HCT116 (cell line): ENCODE measurements at regions not wholly inside any gene's neighbourhood (a gene's known extent, or its start where the extent isn't known, plus 50 kb on each side); places are given as distances from the start of the nearest gene placed in this dataset.

Experiments
- ATAC-seq: fragments of 200-7000 bp; cut with Tn5 transposase; 2 replicates; pipeline ENCODE4 v1.9.1; 2020; ENCODE audit warnings: mild to moderate bottlenecking, moderate library complexity
- BruUV-seq: library from RNA; stranded (reverse); fragments of 400-500 nt; replicated peaks from 2 replicates; lab custom pipeline; 2021; lab: Mats Ljungman, UMichigan
- CTCF ChIA-PET: fragments of 300-600 bp; sonication (Branson Sonifier 250); formaldehyde crosslinking; loops from one replicate; lab custom pipeline; 2021; ENCODE audit warnings: antibody characterized with exemption; lab: Charles Lee
- POLR2A ChIA-PET: fragments of 300-600, 350-600 bp; sonication (Branson Sonifier 250); formaldehyde crosslinking; loops from one replicate; lab custom pipeline; 2021; ENCODE audit warnings: antibody characterized with exemption; lab: Charles Lee
- RAD21 ChIA-PET, 2 experiments: fragments of 300-600 bp; sonication (Branson Sonifier 250); formaldehyde crosslinking; loops; one replicate each; lab custom pipeline; 2023; ENCODE audit warnings: low total read pairs in 2 of 2; ENCODE audit not compliant: uncharacterized antibody in 2 of 2, unreplicated experiment in 2 of 2, low non-redundant PET in 1 of 2; lab: Charles Lee
- DNase-seq: peaks from one replicate; pipeline ENCODE4 v3.0.0-alpha.2; 2010; ENCODE audit warnings: low read depth, low spot score
- H2AFZ ChIP-seq: fragments of 200-600 bp; shearing (Covaris generic), sonication (generic); 2 replicates; pipeline ENCODE4 v1.6.1; 2017; ENCODE audit warnings: low read depth, mixed run types, mixed read lengths, antibody characterized with exemption, low read length; ENCODE audit not compliant: poor library complexity, severe bottlenecking
- H3K27ac ChIP-seq: 2 replicates; pipeline ENCODE4 v1.5.1; 2012; ENCODE audit warnings: low read depth, low read length
- H3K27me3 ChIP-seq: fragments of 200-600 bp; sonication (generic); 2 replicates; pipeline ENCODE4 v1.6.1; 2016; ENCODE audit warnings: mixed run types, low read length, mixed read lengths; ENCODE audit not compliant: insufficient read depth
- H3K36me3 ChIP-seq, 2 experiments: fragments of 200-500 bp in 1 of 2; fragments of 200-600 bp in 1 of 2; sonication (Bioruptor generic) in 1 of 2; sonication (generic) in 1 of 2; 2 replicates each; pipeline versions ENCODE4 v1.5.1 to v1.6.1; 2014 to 2016; ENCODE audit warnings: low read length in 2 of 2, inconsistent platforms in 1 of 2, mixed read lengths in 1 of 2, mixed run types in 1 of 2; ENCODE audit not compliant: insufficient read depth in 2 of 2, control insufficient read depth in 1 of 2
- H3K4me1 ChIP-seq, 2 experiments: fragments of 200-600 bp in 1 of 2; sonication (generic) in 1 of 2; 2 replicates each; pipeline versions ENCODE4 v1.5.1 to v1.6.1; 2012 to 2017; ENCODE audit warnings: low read length in 2 of 2, inconsistent platforms in 1 of 2, mild to moderate bottlenecking in 1 of 2, mixed read lengths in 1 of 2, mixed run types in 1 of 2, moderate library complexity in 1 of 2; ENCODE audit not compliant: insufficient read depth in 2 of 2, control insufficient read depth in 1 of 2
- H3K4me2 ChIP-seq: fragments of 200-600 bp; sonication (generic); 2 replicates; pipeline ENCODE4 v1.6.1; 2017; ENCODE audit warnings: mixed run types, low read length, mixed read lengths
- H3K4me3 ChIP-seq, 2 experiments: fragments of 200-600 bp in 1 of 2; sonication (generic) in 1 of 2; replicated peaks in 1 of 2; 2 replicates each; pipeline ENCODE4 v1.5.1; 2011 to 2016; ENCODE audit warnings: low read length in 2 of 2, control low read depth in 1 of 2, low read depth in 1 of 2, mild to moderate bottlenecking in 1 of 2, mixed read lengths in 1 of 2, mixed run types in 1 of 2
- H3K79me2 ChIP-seq: fragments of 200-600 bp; sonication (generic); 2 replicates; pipeline ENCODE4 v1.6.1; 2017; ENCODE audit warnings: mild to moderate bottlenecking, mixed run types, low read length, moderate library complexity, mixed read lengths; ENCODE audit not compliant: insufficient read depth
- H3K9ac ChIP-seq: fragments of 200-600 bp; sonication (generic); 2 replicates; pipeline ENCODE4 v1.6.1; 2016; ENCODE audit warnings: low read length, mixed read lengths
- H3K9me2 ChIP-seq: fragments of 200-600 bp; sonication (generic), shearing (Covaris generic); 2 replicates; pipeline ENCODE4 v1.6.1; 2017; ENCODE audit warnings: mixed run types, mild to moderate bottlenecking, moderate library complexity; ENCODE audit not compliant: insufficient read depth
- H3K9me3 ChIP-seq, 2 experiments: fragments of 200-500 bp in 1 of 2; fragments of 200-600 bp in 1 of 2; sonication (Bioruptor generic) in 1 of 2; sonication (generic) in 1 of 2; 2 replicates each; pipeline ENCODE4 v1.6.1; 2014 to 2017; ENCODE audit warnings: low read length in 2 of 2, mixed read lengths in 2 of 2, inconsistent platforms in 1 of 2, low read depth in 1 of 2, mild to moderate bottlenecking in 1 of 2, mixed run types in 1 of 2, moderate library complexity in 1 of 2; ENCODE audit not compliant: control insufficient read depth in 1 of 2, insufficient read depth in 1 of 2
- H4K20me1 ChIP-seq: fragments of 200-600 bp; sonication (generic), shearing (Covaris generic); 2 replicates; pipeline ENCODE4 v1.6.1; 2017; ENCODE audit warnings: mixed run types, mild to moderate bottlenecking, moderate library complexity; ENCODE audit not compliant: insufficient read depth
- ATF3 ChIP-seq: IDR thresholded peaks from 2 replicates; pipeline ENCODE4 v1.6.1; 2012
- CBX3 ChIP-seq: IDR thresholded peaks from 2 replicates; pipeline ENCODE4 v1.6.1; 2012; ENCODE audit warnings: low read depth
- CTCF ChIP-seq, 3 experiments: fragments of 200-600 bp in 1 of 3; sonication (generic) in 1 of 3; IDR thresholded peaks in 2 of 3; conservative IDR thresholded peaks in 1 of 3; 2 replicates each; pipeline ENCODE4 v1.5.1; 2012 to 2017; ENCODE audit warnings: low read depth in 2 of 3, low read length in 2 of 3, antibody characterized with exemption in 1 of 3, borderline replicate concordance in 1 of 3, control low read depth in 1 of 3, mild to moderate bottlenecking in 1 of 3, mixed read lengths in 1 of 3, mixed run types in 1 of 3, moderate library complexity in 1 of 3; ENCODE audit not compliant: insufficient read depth in 1 of 3
- EGR1 ChIP-seq: IDR thresholded peaks from 2 replicates; pipeline ENCODE4 v1.6.1; 2012; ENCODE audit warnings: low read depth
- EZH2 ChIP-seq: fragments of 200-600 bp; sonication (generic); IDR thresholded peaks from 2 replicates; pipeline ENCODE4 v1.6.1; 2017; ENCODE audit warnings: antibody characterized with exemption, mixed run types
- EZH2phosphoT487 ChIP-seq: fragments of 200-600 bp; IDR thresholded peaks from 2 replicates; pipeline ENCODE4 v1.6.1; 2018; ENCODE audit warnings: antibody characterized with exemption, borderline replicate concordance
- FOSL1 ChIP-seq: IDR thresholded peaks from 2 replicates; pipeline ENCODE4 v1.6.1; 2012; ENCODE audit warnings: low read depth
- MAX ChIP-seq: IDR thresholded peaks from 2 replicates; pipeline ENCODE4 v1.6.1; 2012
- POLR2A ChIP-seq: IDR thresholded peaks from 2 replicates; pipeline ENCODE4 v1.7.0; 2011; ENCODE audit warnings: borderline replicate concordance; ENCODE audit not compliant: insufficient read depth, insufficient read length; ENCODE audit errors: extremely low read depth
- POLR2AphosphoS5 ChIP-seq: IDR thresholded peaks from 2 replicates; pipeline ENCODE4 v1.6.1; 2011; ENCODE audit warnings: mild to moderate bottlenecking, low read depth, low read length, moderate library complexity
- RAD21 ChIP-seq: IDR thresholded peaks from 2 replicates; pipeline ENCODE4 v1.6.1; 2012; ENCODE audit warnings: low read depth, mild to moderate bottlenecking
- REST ChIP-seq: IDR thresholded peaks from 2 replicates; pipeline ENCODE4 v1.6.1; 2012; ENCODE audit warnings: low read depth
- SIN3A ChIP-seq: IDR thresholded peaks from 2 replicates; pipeline ENCODE4 v1.6.1; 2012; ENCODE audit warnings: low read depth
- SP1 ChIP-seq: IDR thresholded peaks from 2 replicates; pipeline ENCODE4 v1.6.1; 2012; ENCODE audit warnings: low read depth
- SRF ChIP-seq: IDR thresholded peaks from 2 replicates; pipeline ENCODE4 v1.6.1; 2012; ENCODE audit warnings: low read depth
- TCF7L2 ChIP-seq: IDR thresholded peaks from 2 replicates; pipeline ENCODE4 v1.7.0; 2011; ENCODE audit warnings: borderline replicate concordance, inconsistent platforms; ENCODE audit not compliant: insufficient read depth, insufficient read length; ENCODE audit errors: extremely low read depth
- YY1 ChIP-seq: IDR thresholded peaks from 2 replicates; pipeline ENCODE4 v1.6.1; 2011; ENCODE audit warnings: low read length, low read depth, moderate library complexity, mild to moderate bottlenecking; ENCODE audit not compliant: insufficient replicate concordance; ENCODE audit errors: extremely low read depth
- ZBTB33 ChIP-seq: IDR thresholded peaks from 2 replicates; pipeline ENCODE4 v1.6.1; 2011; ENCODE audit warnings: mild to moderate bottlenecking, low read length, moderate library complexity; ENCODE audit not compliant: insufficient replicate concordance; ENCODE audit errors: extremely low read depth
- ZFX ChIP-seq: fragments of 450-650 bp; IDR thresholded peaks from 2 replicates; pipeline ENCODE4 v1.6.1; 2017
- ZNF274 ChIP-seq: fragments of 200-500 bp; sonication (Bioruptor generic); IDR thresholded peaks from 2 replicates; pipeline ENCODE4 v1.6.1; 2014; ENCODE audit warnings: mild to moderate bottlenecking, low read depth, low read length, inconsistent platforms
- intact Hi-C: fragments of 100-400 bp; cut with micrococcal nuclease; formaldehyde crosslinking; loops from 2 replicates; pipeline ENCODE4 v1.10.0; 2022

GRCh38 chr12:81942594-81942993 lies 183.4 kb upstream of the PPFIA2 start:
- Histone ChIP-seq H3K79me2 (no peaks in the 10 kb centered on the region), H2AFZ (no peak overlapping the region), H3K4me3 (no peak overlapping the region), H3K9me3 (no peaks in the 10 kb centered on the region), H3K9me2 (no peaks in the 10 kb centered on the region), H3K27me3 (no peaks in the 10 kb centered on the region), H3K4me1 (no peaks in the 10 kb centered on the region), H3K27ac (no peak overlapping the region), H3K4me2 (no peak overlapping the region)
- ATAC-seq (no peak), DNase-seq (no peak)
- ChIA-PET POLR2A (no interaction called here), CTCF (no interaction called here)
- TF ChIP-seq ZBTB33 (no peak), TCF7L2 (no peak), MAX (no peak), SRF (no peak), CTCF (IDR thresholded peaks at IDR 0.05 in 2 of 3, conservative IDR thresholded peaks at IDR 0.05 in 1 of 3; ENCODE audit: borderline replicate concordance in 1 of 3, insufficient read depth in 1 of 3, low read depth in 2 of 3, low read length in 2 of 3) (no peak), POLR2A (no peak), RAD21 (no peak), SP1 (no peak), EGR1 (no peak), POLR2AphosphoS5 (no peak), FOSL1 (no peak), CBX3 (no peak), EZH2 (no peak), YY1 (no peak), EZH2phosphoT487 (no peak), ZFX (no peak), REST (no peak), ZNF274 (no peak), SIN3A (no peak), ATF3 (no peak)
- TF ChIP-seq, all 23 proteins: peak for 0
- H4K20me1 ChIP-seq, result no peaks in the 10 kb centered on the region
- intact Hi-C loops, result no loop called here
- RAD21 ChIA-PET, result no interaction called here
- BruUV-seq, result no TSS peak
- H3K36me3 ChIP-seq, result no peaks in the 10 kb centered on the region
- no peak overlapping the region for H3K9ac ChIP-seq
